Panc1 (cell line): ENCODE measurements at regions not wholly inside any gene's neighbourhood (a gene's known extent, or its start where the extent isn't known, plus 50 kb on each side); places are given as distances from the start of the nearest gene placed in this dataset.
"Not testable (repeated sequence)": the region's sequence is repeated elsewhere in the genome, so short reads cannot be mapped to it uniquely, and the experiment has no call there.

ENCODE experiments used
- ATAC-seq: fragments of 200-7000 bp; cut with Tn5 transposase; 2 replicates; pipeline ENCODE4 v1.9.1; 2020; ENCODE audit warnings: mild to moderate bottlenecking, moderate library complexity
- BruUV-seq: library from RNA; stranded (reverse); fragments of 400-500 nt; replicated peaks from 2 replicates; lab custom pipeline; 2021; lab: Mats Ljungman, UMichigan
- CTCF ChIA-PET: fragments of 300-600 bp; sonication (Branson Sonifier 250); formaldehyde crosslinking; loops from one replicate; lab custom pipeline; 2022; ENCODE audit warnings: antibody characterized with exemption; lab: Charles Lee
- POLR2A ChIA-PET: fragments of 300-600 bp; sonication (Branson Sonifier 250); formaldehyde crosslinking; loops from one replicate; lab custom pipeline; 2022; ENCODE audit warnings: antibody characterized with exemption; lab: Charles Lee
- DNase-seq: peaks from one replicate; pipeline ENCODE4 v3.0.0-alpha.2; 2010; ENCODE audit warnings: low read depth, low spot score
- H3K27ac ChIP-seq: 2 replicates; pipeline ENCODE4 v1.5.1; 2011; ENCODE audit warnings: mild to moderate bottlenecking, low read length, inconsistent platforms
- H3K27me3 ChIP-seq: fragments of 200-500 bp; sonication (Bioruptor generic); 2 replicates; pipeline ENCODE4 v1.6.0; 2014; ENCODE audit warnings: low read length, inconsistent platforms; ENCODE audit not compliant: control insufficient read depth, insufficient read depth
- H3K36me3 ChIP-seq: fragments of 200-500 bp; sonication (Bioruptor generic); 2 replicates; pipeline ENCODE4 v1.5.1; 2014; ENCODE audit warnings: inconsistent platforms, mild to moderate bottlenecking, low read length, moderate library complexity; ENCODE audit not compliant: control insufficient read depth, insufficient read depth
- H3K4me1 ChIP-seq: 2 replicates; pipeline ENCODE4 v1.5.1; 2011; ENCODE audit warnings: inconsistent platforms, mild to moderate bottlenecking, low read length, moderate library complexity; ENCODE audit not compliant: control insufficient read depth, insufficient read depth
- H3K4me3 ChIP-seq, 2 experiments: 2 replicates each; pipeline ENCODE4 v1.5.1; 2011 to 2012; ENCODE audit warnings: low read depth in 2 of 2, low read length in 2 of 2, mild to moderate bottlenecking in 2 of 2, inconsistent platforms in 1 of 2, moderate library complexity in 1 of 2
- H3K9me3 ChIP-seq: fragments of 200-500 bp; sonication (Bioruptor generic); 2 replicates; pipeline ENCODE4 v1.5.1; 2014; ENCODE audit warnings: low read depth, mild to moderate bottlenecking, inconsistent platforms, low read length, moderate library complexity; ENCODE audit not compliant: control insufficient read depth, insufficient read depth
- POLR2AphosphoS5 ChIP-seq: IDR thresholded peaks from 2 replicates; pipeline ENCODE4 v1.6.1; 2012; ENCODE audit warnings: mild to moderate bottlenecking, low read depth, low read length, moderate library complexity
- SIN3A ChIP-seq: IDR thresholded peaks from 2 replicates; pipeline ENCODE4 v1.6.1; 2012; ENCODE audit warnings: low read depth, mild to moderate bottlenecking, low read length, moderate library complexity, borderline replicate concordance; ENCODE audit not compliant: insufficient read depth
- TCF7L2 ChIP-seq: IDR thresholded peaks from 2 replicates; pipeline ENCODE4 v1.6.1; 2011; ENCODE audit warnings: mild to moderate bottlenecking, low read depth, low read length, inconsistent platforms
- in situ Hi-C: cut with HindIII; loops from 2 replicates; pipeline ENCODE4 v1.10.0; 2016; ENCODE audit warnings: low sequenced_read_pairs, low pct_unique_long_range_greater_than_20kb
- intact Hi-C: fragments of 100-400 bp; cut with micrococcal nuclease; formaldehyde crosslinking; loops from one replicate; pipeline ENCODE4 v1.10.0; 2022; ENCODE audit not compliant: unreplicated experiment
- TF ChIP-seq, protein P1 (sequence below): fragments of 450-650 bp; IDR thresholded peaks from 2 replicates; pipeline ENCODE4 v1.5.1; 2017; ENCODE audit warnings: mild to moderate bottlenecking
- TF ChIP-seq, protein P2 (sequence below), 2 experiments: IDR thresholded peaks; 2 replicates each; pipeline ENCODE4 v1.6.1; 2011 to 2012; ENCODE audit warnings: low read depth in 2 of 2, control low read depth in 1 of 2, low read length in 1 of 2, mild to moderate bottlenecking in 1 of 2, moderate library complexity in 1 of 2; ENCODE audit not compliant: insufficient read depth in 1 of 2

DNA sequence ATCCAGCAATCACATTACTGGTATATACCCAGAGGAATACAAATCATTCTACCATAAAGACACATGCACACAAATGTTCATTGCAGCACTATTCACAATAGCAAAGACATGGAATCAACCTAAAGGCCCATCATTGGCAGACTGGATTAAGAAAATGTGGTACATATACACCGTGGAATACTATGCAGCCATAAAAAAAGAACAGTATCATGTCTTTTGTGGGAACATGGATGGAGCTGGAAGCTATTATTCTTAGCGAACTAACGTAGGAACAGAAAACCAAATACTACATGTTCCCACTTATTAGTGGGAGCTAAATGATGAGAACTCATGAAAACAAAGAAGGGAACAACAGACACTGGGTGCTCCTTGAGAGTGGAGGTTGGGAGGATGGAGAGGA lies 60.9 kb downstream of the PGRMC1 start:
- H3K4me1 ChIP-seq, ATAC-seq, POLR2A ChIA-PET, CTCF ChIA-PET, H3K27me3 ChIP-seq, in situ Hi-C loops, H3K27ac ChIP-seq, H3K9me3 ChIP-seq, H3K36me3 ChIP-seq, H3K4me3 ChIP-seq, BruUV-seq, DNase-seq, intact Hi-C loops: not testable (repeated sequence)

DNA sequence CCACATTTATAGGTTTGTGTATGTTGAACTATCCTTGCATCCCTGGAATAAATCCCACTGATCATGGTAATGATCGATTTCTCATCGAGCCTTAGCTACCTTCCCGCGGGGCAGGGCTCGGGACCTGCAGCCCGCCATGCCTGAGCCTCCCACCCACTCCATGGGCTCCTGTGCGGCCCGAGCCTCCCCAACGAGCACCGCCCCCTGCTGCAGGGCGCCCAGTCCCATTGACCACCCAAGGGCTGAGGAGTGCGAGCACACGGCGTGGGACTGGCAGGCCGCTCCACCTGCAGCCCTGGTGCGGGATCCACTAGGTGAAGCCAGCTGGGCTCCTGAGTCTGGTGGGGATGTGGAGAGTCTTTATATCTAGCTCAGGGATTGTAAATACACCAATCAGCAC lies 63.7 kb downstream of the PGRMC1 start:
- CTCF ChIA-PET, H3K4me1 ChIP-seq, DNase-seq, H3K27me3 ChIP-seq, H3K27ac ChIP-seq, H3K9me3 ChIP-seq, BruUV-seq, in situ Hi-C loops, H3K4me3 ChIP-seq, ATAC-seq, H3K36me3 ChIP-seq: not testable (repeated sequence)
- POLR2A ChIA-PET: interaction anchor here (0.6 to 0.8 kb wide), 2 partner anchors 226 to 1196 kb away, joined by 3 to 7 read pairs; no protein-coding TSS in a partner anchor
- intact Hi-C loops: loop anchor here (10.0 kb wide), 1 partner anchor 55 kb away; no protein-coding TSS in a partner anchor

DNA sequence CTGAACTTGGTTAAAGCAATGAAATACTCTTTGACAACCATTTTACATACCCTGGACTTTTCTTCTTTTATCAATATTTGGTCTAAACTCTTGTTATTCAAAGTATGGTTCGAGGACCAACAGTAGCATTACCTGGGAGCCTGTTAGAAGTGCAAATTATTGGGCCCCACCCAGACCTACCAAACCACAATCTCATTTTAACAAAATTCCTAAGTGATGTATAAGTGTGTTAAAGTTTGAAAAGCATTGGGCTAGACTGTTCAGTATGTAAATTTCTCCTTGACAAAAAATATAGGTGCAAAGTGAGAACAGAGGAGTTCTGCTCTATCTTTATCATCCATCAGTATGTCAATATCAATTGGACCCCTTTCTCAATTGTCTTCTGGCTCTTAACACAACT lies 67.1 kb downstream of the PGRMC1 start:
- Histone ChIP-seq H3K9me3 (no peaks in the 10 kb centered on the region), H3K4me3 (no peak overlapping the region), H3K36me3 (no peaks in the 10 kb centered on the region), H3K4me1 (no peaks in the 10 kb centered on the region), H3K27ac (no peak overlapping the region), H3K27me3 (peaks cover 2% of the 10 kb centered on the region; the same call in 1 of the 2 replicates)
- ATAC-seq: no peak
- intact Hi-C loops: loop anchor here (10.0 kb wide), 1 partner anchor 58 kb away; no protein-coding TSS in a partner anchor
- TF ChIP-seq SIN3A (no peak), TCF7L2 (no peak), POLR2AphosphoS5 (no peak)
- TF ChIP-seq, protein P1, sequence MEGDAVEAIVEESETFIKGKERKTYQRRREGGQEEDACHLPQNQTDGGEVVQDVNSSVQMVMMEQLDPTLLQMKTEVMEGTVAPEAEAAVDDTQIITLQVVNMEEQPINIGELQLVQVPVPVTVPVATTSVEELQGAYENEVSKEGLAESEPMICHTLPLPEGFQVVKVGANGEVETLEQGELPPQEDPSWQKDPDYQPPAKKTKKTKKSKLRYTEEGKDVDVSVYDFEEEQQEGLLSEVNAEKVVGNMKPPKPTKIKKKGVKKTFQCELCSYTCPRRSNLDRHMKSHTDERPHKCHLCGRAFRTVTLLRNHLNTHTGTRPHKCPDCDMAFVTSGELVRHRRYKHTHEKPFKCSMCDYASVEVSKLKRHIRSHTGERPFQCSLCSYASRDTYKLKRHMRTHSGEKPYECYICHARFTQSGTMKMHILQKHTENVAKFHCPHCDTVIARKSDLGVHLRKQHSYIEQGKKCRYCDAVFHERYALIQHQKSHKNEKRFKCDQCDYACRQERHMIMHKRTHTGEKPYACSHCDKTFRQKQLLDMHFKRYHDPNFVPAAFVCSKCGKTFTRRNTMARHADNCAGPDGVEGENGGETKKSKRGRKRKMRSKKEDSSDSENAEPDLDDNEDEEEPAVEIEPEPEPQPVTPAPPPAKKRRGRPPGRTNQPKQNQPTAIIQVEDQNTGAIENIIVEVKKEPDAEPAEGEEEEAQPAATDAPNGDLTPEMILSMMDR: no peak
- TF ChIP-seq, protein P2, sequence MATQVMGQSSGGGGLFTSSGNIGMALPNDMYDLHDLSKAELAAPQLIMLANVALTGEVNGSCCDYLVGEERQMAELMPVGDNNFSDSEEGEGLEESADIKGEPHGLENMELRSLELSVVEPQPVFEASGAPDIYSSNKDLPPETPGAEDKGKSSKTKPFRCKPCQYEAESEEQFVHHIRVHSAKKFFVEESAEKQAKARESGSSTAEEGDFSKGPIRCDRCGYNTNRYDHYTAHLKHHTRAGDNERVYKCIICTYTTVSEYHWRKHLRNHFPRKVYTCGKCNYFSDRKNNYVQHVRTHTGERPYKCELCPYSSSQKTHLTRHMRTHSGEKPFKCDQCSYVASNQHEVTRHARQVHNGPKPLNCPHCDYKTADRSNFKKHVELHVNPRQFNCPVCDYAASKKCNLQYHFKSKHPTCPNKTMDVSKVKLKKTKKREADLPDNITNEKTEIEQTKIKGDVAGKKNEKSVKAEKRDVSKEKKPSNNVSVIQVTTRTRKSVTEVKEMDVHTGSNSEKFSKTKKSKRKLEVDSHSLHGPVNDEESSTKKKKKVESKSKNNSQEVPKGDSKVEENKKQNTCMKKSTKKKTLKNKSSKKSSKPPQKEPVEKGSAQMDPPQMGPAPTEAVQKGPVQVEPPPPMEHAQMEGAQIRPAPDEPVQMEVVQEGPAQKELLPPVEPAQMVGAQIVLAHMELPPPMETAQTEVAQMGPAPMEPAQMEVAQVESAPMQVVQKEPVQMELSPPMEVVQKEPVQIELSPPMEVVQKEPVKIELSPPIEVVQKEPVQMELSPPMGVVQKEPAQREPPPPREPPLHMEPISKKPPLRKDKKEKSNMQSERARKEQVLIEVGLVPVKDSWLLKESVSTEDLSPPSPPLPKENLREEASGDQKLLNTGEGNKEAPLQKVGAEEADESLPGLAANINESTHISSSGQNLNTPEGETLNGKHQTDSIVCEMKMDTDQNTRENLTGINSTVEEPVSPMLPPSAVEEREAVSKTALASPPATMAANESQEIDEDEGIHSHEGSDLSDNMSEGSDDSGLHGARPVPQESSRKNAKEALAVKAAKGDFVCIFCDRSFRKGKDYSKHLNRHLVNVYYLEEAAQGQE (IDR thresholded peaks at IDR 0.05; ENCODE audit: insufficient read depth in 1 of 2, low read depth in 2 of 2, low read length in 1 of 2): no peak
- DNase-seq: no peak
- CTCF ChIA-PET: no interaction called here
- no TSS peak for BruUV-seq
- POLR2A ChIA-PET: no interaction called here
- in situ Hi-C loops: no loop called here
